ENCODE measurements at regions not wholly inside any gene's neighbourhood (a gene's known extent, or its start where the extent isn't known, plus 50 kb on each side); places are given as distances from the start of the nearest gene placed in this dataset.
A peak's percentile ranks its signal among the peaks of the same experiment; 100 is the strongest.

GRCh38 chr16:85206472-85207356, 94.4 kb upstream of the CIBAR2 start:
- peaks cover 2% of the 10 kb centered on the region for H3K9me3 Mint-ChIP-seq (ENCODE audit: unreplicated experiment)
- peaks cover 78% of the 10 kb centered on the region for H3K4me1 ChIP-seq (ENCODE audit: insufficient read depth, low read length)
- TF ChIP-seq, protein P1, sequence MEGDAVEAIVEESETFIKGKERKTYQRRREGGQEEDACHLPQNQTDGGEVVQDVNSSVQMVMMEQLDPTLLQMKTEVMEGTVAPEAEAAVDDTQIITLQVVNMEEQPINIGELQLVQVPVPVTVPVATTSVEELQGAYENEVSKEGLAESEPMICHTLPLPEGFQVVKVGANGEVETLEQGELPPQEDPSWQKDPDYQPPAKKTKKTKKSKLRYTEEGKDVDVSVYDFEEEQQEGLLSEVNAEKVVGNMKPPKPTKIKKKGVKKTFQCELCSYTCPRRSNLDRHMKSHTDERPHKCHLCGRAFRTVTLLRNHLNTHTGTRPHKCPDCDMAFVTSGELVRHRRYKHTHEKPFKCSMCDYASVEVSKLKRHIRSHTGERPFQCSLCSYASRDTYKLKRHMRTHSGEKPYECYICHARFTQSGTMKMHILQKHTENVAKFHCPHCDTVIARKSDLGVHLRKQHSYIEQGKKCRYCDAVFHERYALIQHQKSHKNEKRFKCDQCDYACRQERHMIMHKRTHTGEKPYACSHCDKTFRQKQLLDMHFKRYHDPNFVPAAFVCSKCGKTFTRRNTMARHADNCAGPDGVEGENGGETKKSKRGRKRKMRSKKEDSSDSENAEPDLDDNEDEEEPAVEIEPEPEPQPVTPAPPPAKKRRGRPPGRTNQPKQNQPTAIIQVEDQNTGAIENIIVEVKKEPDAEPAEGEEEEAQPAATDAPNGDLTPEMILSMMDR (IDR thresholded peaks at IDR 0.05; ENCODE audit: insufficient read depth, low read depth, low read length): no peak
- TF ChIP-seq EZH2 (IDR thresholded peaks at IDR 0.05; ENCODE audit: insufficient read depth, low read length): no peak
- no peak overlapping the region for H3K4me3 ChIP-seq (ENCODE audit: insufficient read depth, low read depth, low read length)
- DNase-seq (ENCODE audit: low read depth) (no peak), FAIRE-seq (no peak)
- no peaks in the 10 kb centered on the region for H3K36me3 ChIP-seq (ENCODE audit: insufficient read depth, low read length)
- peak overlapping the region; percentile 58 for H3K4me2 ChIP-seq (ENCODE audit: low read length)
- peaks cover 2% of the 10 kb centered on the region for H3K36me3 Mint-ChIP-seq (ENCODE audit: low read depth, unreplicated experiment)
- peaks cover 33% of the 10 kb centered on the region for H3K4me1 Mint-ChIP-seq (ENCODE audit: low read depth, unreplicated experiment)
- no peaks in the 10 kb centered on the region for H3K27me3 ChIP-seq (ENCODE audit: insufficient read depth, low read length)
- no peak overlapping the region for H3K4me3 Mint-ChIP-seq (ENCODE audit: unreplicated experiment)
- no peak overlapping the region for H3K27ac ChIP-seq (ENCODE audit: low read depth, low read length)
- H3K9me3 ChIP-seq (ENCODE audit: insufficient read depth, low read depth, low read length): no peaks in the 10 kb centered on the region
- H3K9ac ChIP-seq (ENCODE audit: low read length): peak overlapping the region; percentile 43
- H2AFZ ChIP-seq (ENCODE audit: low read depth, low read length): no peak overlapping the region
- H3K27ac Mint-ChIP-seq (ENCODE audit: unreplicated experiment): no peak overlapping the region
- H3K27me3 Mint-ChIP-seq (ENCODE audit: low read depth, unreplicated experiment): no peaks in the 10 kb centered on the region
- H4K20me1 ChIP-seq (ENCODE audit: insufficient read depth, low read length): peaks cover 32% of the 10 kb centered on the region
- peaks cover 24% of the 10 kb centered on the region for H3K79me2 ChIP-seq (ENCODE audit: insufficient read depth, low read length)

DNA sequence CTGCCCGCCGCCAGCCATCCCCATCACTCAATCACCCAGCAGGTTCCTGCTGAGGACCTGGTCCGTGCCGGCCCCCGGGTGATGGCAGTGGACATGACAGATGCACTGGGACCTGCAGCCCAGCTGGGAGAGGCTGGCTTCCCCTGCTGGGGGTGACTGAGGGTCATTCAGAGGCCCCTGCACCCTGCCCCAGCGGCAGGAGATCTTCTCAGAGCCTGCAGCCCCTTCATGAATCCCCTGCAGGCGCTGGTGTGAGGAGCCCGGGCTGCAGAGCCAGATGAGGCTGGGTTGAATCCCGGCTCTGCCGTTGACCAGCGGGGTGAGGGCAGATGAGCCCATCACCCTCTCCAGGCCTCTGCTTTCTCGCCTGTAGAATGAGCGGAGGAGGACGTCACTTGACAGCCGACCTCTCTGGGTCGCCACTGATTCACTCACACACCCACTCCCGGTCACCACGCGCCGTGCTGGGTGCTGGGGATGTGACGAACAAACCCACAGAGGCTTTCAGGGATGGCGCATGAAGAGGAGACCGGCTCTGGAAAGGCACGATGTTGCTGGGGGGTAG, 95.2 kb upstream of the CIBAR2 start:
- Histone ChIP-seq H3K79me2 (ENCODE audit: insufficient read depth, low read length) (peaks cover 24% of the 10 kb centered on the region), H3K9me3 (ENCODE audit: insufficient read depth, low read depth, low read length) (no peaks in the 10 kb centered on the region), H3K9ac (ENCODE audit: low read length) (peak overlapping the region; percentile 43), H3K4me1 (ENCODE audit: insufficient read depth, low read length) (peaks cover 77% of the 10 kb centered on the region), H3K4me3 (ENCODE audit: insufficient read depth, low read depth, low read length) (no peak overlapping the region), H4K20me1 (ENCODE audit: insufficient read depth, low read length) (peaks cover 32% of the 10 kb centered on the region), H2AFZ (ENCODE audit: low read depth, low read length) (no peak overlapping the region), H3K36me3 (ENCODE audit: insufficient read depth, low read length) (no peaks in the 10 kb centered on the region), H3K27ac (ENCODE audit: low read depth, low read length) (peak overlapping the region; percentile 43), H3K27me3 (ENCODE audit: insufficient read depth, low read length) (no peaks in the 10 kb centered on the region), H3K4me2 (ENCODE audit: low read length) (peak overlapping the region; percentile 58)
- Mint-ChIP-seq H3K9me3 (ENCODE audit: unreplicated experiment) (peaks cover 2% of the 10 kb centered on the region), H3K4me1 (ENCODE audit: low read depth, unreplicated experiment) (peaks cover 29% of the 10 kb centered on the region), H3K4me3 (ENCODE audit: unreplicated experiment) (no peak overlapping the region), H3K27me3 (ENCODE audit: low read depth, unreplicated experiment) (no peaks in the 10 kb centered on the region), H3K27ac (ENCODE audit: unreplicated experiment) (peak overlapping the region; percentile 47), H3K36me3 (ENCODE audit: low read depth, unreplicated experiment) (peaks cover 2% of the 10 kb centered on the region)
- peak; percentile 70 for DNase-seq (ENCODE audit: low read depth)
- no peak for FAIRE-seq
- TF ChIP-seq, protein P1 (IDR thresholded peaks at IDR 0.05; ENCODE audit: insufficient read depth, low read depth, low read length): no peak

- DNase-seq (ENCODE audit: low read depth): no peak
- no peak overlapping the region for H3K27ac ChIP-seq (ENCODE audit: low read depth, low read length)
- Mint-ChIP-seq H3K27ac (ENCODE audit: unreplicated experiment) (peak overlapping the region; percentile 47), H3K36me3 (ENCODE audit: low read depth, unreplicated experiment) (peaks cover 2% of the 10 kb centered on the region), H3K4me3 (ENCODE audit: unreplicated experiment) (no peak overlapping the region), H3K27me3 (ENCODE audit: low read depth, unreplicated experiment) (no peaks in the 10 kb centered on the region), H3K4me1 (ENCODE audit: low read depth, unreplicated experiment) (peaks cover 31% of the 10 kb centered on the region), H3K9me3 (ENCODE audit: unreplicated experiment) (peaks cover 2% of the 10 kb centered on the region)
- peak overlapping the region; percentile 43 for H3K9ac ChIP-seq (ENCODE audit: low read length)
- H4K20me1 ChIP-seq (ENCODE audit: insufficient read depth, low read length): peaks cover 30% of the 10 kb centered on the region
- H2AFZ ChIP-seq (ENCODE audit: low read depth, low read length): no peak overlapping the region
- no peak for FAIRE-seq
- peaks cover 75% of the 10 kb centered on the region for H3K4me1 ChIP-seq (ENCODE audit: insufficient read depth, low read length)
- no peaks in the 10 kb centered on the region for H3K36me3 ChIP-seq (ENCODE audit: insufficient read depth, low read length)
- H3K4me2 ChIP-seq (ENCODE audit: low read length): peak overlapping the region; percentile 58
- H3K79me2 ChIP-seq (ENCODE audit: insufficient read depth, low read length): peaks cover 21% of the 10 kb centered on the region
- H3K27me3 ChIP-seq (ENCODE audit: insufficient read depth, low read length): no peaks in the 10 kb centered on the region
- no peaks in the 10 kb centered on the region for H3K9me3 ChIP-seq (ENCODE audit: insufficient read depth, low read depth, low read length)
- no peak overlapping the region for H3K4me3 ChIP-seq (ENCODE audit: insufficient read depth, low read depth, low read length)
- TF ChIP-seq, protein P1 (IDR thresholded peaks at IDR 0.05; ENCODE audit: insufficient read depth, low read depth, low read length): no peak
- no peak for TF ChIP-seq EZH2 (IDR thresholded peaks at IDR 0.05; ENCODE audit: insufficient read depth, low read length)
These were observed 95.9 kb upstream of the CIBAR2 start for GRCh38 chr16:85208181-85208580.
